A204.1 (cell line): ENCODE measurements at regions not wholly inside any gene's neighbourhood (a gene's known extent, or its start where the extent isn't known, plus 50 kb on each side); places are given as distances from the start of the nearest gene placed in this dataset.

Experiments used
- FAIRE-seq: peaks from 2 replicates; lab custom pipeline; 2012; peaks lifted over from hg19 to GRCh38; lab: Jason Lieb, UNC

GRCh38 chr5:129400395-129400983, 59.6 kb upstream of the ADAMTS19 start:
- peak; percentile 87 for FAIRE-seq

GRCh38 chr5:129405222-129405621, 54.9 kb upstream of the ADAMTS19 start:
- FAIRE-seq, result no peak

DNA sequence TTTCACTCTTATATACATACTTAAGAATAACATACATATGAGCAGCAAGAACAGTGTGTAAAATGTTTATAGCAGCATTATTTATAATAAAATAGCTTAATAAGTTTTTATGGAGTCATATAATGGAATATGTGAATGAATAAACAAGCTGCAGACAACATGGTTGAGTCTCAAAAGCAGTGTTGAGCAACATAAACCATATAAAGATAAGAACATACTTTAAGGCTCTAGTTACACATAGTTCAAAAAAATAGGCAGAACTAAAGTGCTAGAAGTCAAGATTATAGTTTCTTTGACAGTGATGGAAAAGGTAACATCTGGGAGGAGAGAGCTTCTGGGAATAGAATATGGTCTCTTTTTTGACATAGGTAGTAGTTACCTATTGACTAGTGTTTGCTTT, 53.7 kb upstream of the ADAMTS19 start:
- no peak for FAIRE-seq
